GM12891 (cell line): ENCODE measurements at regions not wholly inside any gene's neighbourhood (a gene's known extent, or its start where the extent isn't known, plus 50 kb on each side); places are given as distances from the start of the nearest gene placed in this dataset.

ENCODE experiments used
- PAX5 ChIP-seq: IDR thresholded peaks from 2 replicates; pipeline ENCODE4 v1.6.1; 2011; ENCODE audit warnings: low read length, moderate library complexity, mild to moderate bottlenecking; ENCODE audit not compliant: insufficient read depth, severe bottlenecking
- POLR2A ChIP-seq: IDR thresholded peaks from 2 replicates; pipeline ENCODE4 v1.6.1; 2011; ENCODE audit warnings: low read depth, low read length, control low read depth
- POLR2AphosphoS5 ChIP-seq: IDR thresholded peaks from 2 replicates; pipeline ENCODE4 v1.6.1; 2011; ENCODE audit warnings: low read depth, low read length, control low read depth
- SPI1 ChIP-seq: IDR thresholded peaks from 2 replicates; pipeline ENCODE4 v1.6.1; 2011; ENCODE audit warnings: low read depth, low read length, control low read depth
- TAF1 ChIP-seq: IDR thresholded peaks from 2 replicates; pipeline ENCODE4 v1.6.1; 2011; ENCODE audit warnings: low read depth, low read length, control low read depth

- TF ChIP-seq POLR2AphosphoS5 (no peak), POLR2A (no peak), PAX5 (no peak), TAF1 (no peak), SPI1 (no peak)
These were observed 65.3 kb upstream of the WDR1 start for GRCh38 chr4:10181745-10182445.
